ENCODE measurements at regions not wholly inside any gene's neighbourhood (a gene's known extent, or its start where the extent isn't known, plus 50 kb on each side); places are given as distances from the start of the nearest gene placed in this dataset.

DNA sequence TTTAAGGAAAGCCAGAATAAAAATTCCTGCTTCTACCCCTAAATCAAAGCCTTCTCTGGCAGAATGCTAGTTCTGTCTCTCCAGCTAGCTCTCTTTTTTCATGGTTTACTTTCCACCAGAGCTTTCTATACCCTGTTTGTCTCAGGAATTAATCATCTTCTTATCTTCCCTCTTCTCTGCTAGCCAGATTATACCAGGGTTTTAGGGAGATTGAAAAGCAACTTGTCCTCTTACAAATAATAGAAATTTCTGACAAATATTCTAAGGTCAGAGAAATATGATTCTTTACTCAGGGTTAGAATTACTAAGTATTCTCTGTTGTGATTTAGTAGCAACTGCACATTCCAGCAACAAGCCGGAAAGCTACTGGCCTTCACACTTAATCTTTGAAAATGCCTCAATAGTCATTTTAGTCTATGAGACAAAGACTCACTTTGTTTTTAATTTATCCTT lies 166.4 kb downstream of the TANC2 start:
- H3K36me3 ChIP-seq (ENCODE audit: insufficient read depth, low read length) = no peaks in the 10 kb centered on the region
- H3K4me1 ChIP-seq (ENCODE audit: insufficient read depth, low read length) = peaks cover 20% of the 10 kb centered on the region
- WGBS = 100% methylated on average over 1 of the region's 1 CpG
- H3K27me3 ChIP-seq (ENCODE audit: insufficient read depth, low read length) = no peaks in the 10 kb centered on the region
- H3K27ac ChIP-seq (ENCODE audit: low read depth, low read length) = no peak overlapping the region
- H3K9ac ChIP-seq (ENCODE audit: low read depth, low read length) = no peak overlapping the region
- H3K9me3 ChIP-seq (ENCODE audit: insufficient read depth, low read depth, low read length) = no peaks in the 10 kb centered on the region
- H3K4me3 ChIP-seq (ENCODE audit: low read length) = no peak overlapping the region

DNA sequence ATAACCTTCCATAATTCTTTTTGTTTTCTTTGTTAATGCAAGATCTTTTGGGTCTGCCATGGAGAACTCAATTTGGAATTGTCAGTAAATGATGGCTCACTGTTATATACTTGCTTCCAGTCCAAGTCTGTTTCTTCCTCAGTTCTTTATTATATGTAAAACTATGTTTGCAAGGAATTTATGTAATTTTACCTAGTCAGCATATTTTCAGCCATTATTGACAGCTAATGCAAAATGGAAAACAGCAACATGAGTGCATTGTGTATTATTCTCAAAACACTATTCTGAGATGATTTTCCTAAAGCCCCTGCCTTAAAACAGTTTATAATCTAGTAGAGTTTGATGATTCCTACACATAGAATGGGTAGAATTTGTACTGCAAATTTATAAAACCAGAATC lies 167.5 kb downstream of the TANC2 start:
- Histone ChIP-seq H3K9me3 (ENCODE audit: insufficient read depth, low read depth, low read length) (no peaks in the 10 kb centered on the region), H3K36me3 (ENCODE audit: insufficient read depth, low read length) (no peaks in the 10 kb centered on the region), H3K4me3 (ENCODE audit: low read length) (no peak overlapping the region), H3K27ac (ENCODE audit: low read depth, low read length) (no peak overlapping the region), H3K9ac (ENCODE audit: low read depth, low read length) (no peak overlapping the region), H3K27me3 (ENCODE audit: insufficient read depth, low read length) (no peaks in the 10 kb centered on the region), H3K4me1 (ENCODE audit: insufficient read depth, low read length) (peaks cover 24% of the 10 kb centered on the region)

DNA sequence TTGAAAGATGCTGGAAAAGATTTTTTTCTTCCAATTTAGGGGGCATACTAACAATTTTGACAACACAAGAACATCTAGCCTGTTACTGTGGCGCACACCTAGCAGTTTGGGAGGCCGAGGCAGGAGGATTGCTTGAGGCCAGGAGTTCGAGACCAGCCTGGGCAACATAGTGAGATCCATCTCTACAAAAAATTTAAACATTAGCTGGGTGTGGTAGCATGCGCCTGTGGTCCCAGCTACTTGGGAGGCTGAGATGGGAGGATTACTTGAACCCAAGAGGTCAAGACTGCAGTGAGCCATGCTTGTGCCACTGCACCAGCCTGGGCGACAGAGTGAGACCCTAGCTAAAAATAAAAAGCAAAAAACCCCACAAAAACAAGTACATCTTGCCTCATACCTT lies 168.8 kb downstream of the TANC2 start:
- Histone ChIP-seq H3K27ac (ENCODE audit: low read depth, low read length) (no peak overlapping the region), H3K9me3 (ENCODE audit: insufficient read depth, low read depth, low read length) (no peaks in the 10 kb centered on the region), H3K27me3 (ENCODE audit: insufficient read depth, low read length) (no peaks in the 10 kb centered on the region), H3K4me1 (ENCODE audit: insufficient read depth, low read length) (peaks cover 29% of the 10 kb centered on the region), H3K4me3 (ENCODE audit: low read length) (no peak overlapping the region), H3K36me3 (ENCODE audit: insufficient read depth, low read length) (no peaks in the 10 kb centered on the region), H3K9ac (ENCODE audit: low read depth, low read length) (no peak overlapping the region)
- WGBS = 96% methylated on average over 5 of the region's 5 CpGs

DNA sequence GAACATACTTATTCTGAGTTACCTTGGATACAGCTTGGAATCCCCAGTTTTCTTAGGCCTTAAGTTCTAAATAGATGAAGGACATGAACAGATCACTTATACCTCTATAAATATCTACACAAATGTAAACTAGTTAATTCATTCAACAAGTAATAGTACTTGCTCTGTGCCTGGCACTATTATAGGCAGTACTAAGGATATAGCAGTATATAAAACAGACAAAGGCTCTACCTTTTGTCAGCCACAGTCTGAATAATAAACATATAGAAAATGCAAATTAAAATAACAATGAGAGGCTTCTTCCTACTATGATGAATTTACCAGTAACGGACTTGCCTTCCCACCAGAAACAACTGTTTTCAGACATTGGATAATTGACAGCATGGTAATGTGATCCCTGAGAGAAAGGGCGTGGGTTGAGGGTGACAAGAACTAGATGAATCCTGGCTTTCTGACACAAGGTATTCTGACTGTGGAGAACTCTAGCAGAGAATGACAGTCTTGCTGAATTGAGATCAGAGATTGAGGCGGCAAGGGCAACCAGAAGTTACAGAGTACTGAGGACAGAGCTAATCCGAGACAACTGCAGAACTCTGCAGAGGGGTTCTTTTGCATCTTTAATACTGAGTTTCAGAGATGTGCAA lies 170.5 kb downstream of the TANC2 start:
- Histone ChIP-seq H3K4me1 (ENCODE audit: insufficient read depth, low read length) (peaks cover 29% of the 10 kb centered on the region), H3K9me3 (ENCODE audit: insufficient read depth, low read depth, low read length) (no peaks in the 10 kb centered on the region)
- 69% methylated on average over 4 of the region's 4 CpGs for WGBS

DNA sequence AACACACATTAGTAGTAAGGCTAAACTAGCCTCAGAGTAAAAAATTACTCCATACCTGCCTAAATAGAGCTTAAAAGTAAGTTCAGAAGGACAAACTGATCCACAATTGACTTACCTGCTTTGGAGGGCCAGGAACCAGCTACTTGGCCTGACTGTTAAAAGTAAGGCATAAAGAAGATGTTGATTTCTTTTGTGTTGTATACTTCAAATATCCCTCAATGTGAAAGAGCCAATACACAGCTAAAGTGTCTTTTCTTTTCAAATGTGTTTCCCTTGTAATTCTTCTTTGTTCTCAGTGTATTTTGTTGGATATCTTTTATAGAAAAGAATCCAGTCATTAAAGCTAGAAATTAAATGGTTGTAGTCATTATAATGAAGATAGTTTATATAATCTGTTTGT lies 171.1 kb downstream of the TANC2 start:
- no peaks in the 10 kb centered on the region for H3K9me3 ChIP-seq (ENCODE audit: insufficient read depth, low read depth, low read length)
- H3K27me3 ChIP-seq (ENCODE audit: insufficient read depth, low read length) = no peaks in the 10 kb centered on the region
- no peak overlapping the region for H3K9ac ChIP-seq (ENCODE audit: low read depth, low read length)
- H3K27ac ChIP-seq (ENCODE audit: low read depth, low read length) = 0 out of 2 replicates have a peak overlapping the region, but pooled peaks have one; percentile 36
- no peak overlapping the region for H3K4me3 ChIP-seq (ENCODE audit: low read length)
- peaks cover 29% of the 10 kb centered on the region for H3K4me1 ChIP-seq (ENCODE audit: insufficient read depth, low read length)
- no peaks in the 10 kb centered on the region for H3K36me3 ChIP-seq (ENCODE audit: insufficient read depth, low read length)

More for the DNA sequence above, 170.5 kb downstream of the TANC2 start:
- Histone ChIP-seq H3K27me3 (ENCODE audit: insufficient read depth, low read length) (no peaks in the 10 kb centered on the region), H3K4me3 (ENCODE audit: low read length) (no peak overlapping the region), H3K9ac (ENCODE audit: low read depth, low read length) (no peak overlapping the region), H3K27ac (ENCODE audit: low read depth, low read length) (no peak overlapping the region), H3K36me3 (ENCODE audit: insufficient read depth, low read length) (no peaks in the 10 kb centered on the region)

DNA sequence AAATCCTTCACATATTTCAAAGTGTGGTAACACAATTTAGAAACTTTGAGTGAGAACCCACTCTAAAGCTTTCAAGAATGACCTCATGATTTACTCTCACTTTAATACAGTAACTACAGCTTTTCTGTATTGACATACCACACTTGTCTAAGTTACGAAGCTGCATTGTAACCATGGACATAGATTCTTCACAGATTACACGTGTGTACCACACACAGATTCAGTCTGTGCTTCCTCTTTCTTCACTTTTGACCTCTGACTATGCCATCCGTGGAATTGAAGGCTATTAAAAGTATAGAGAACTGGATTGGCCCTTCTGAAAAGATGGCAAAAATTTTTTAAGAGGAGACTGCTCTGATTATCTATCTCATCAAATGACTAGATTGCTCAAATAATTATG lies 172.7 kb downstream of the TANC2 start:
- Histone ChIP-seq H3K27me3 (ENCODE audit: insufficient read depth, low read length) (no peaks in the 10 kb centered on the region), H3K9ac (ENCODE audit: low read depth, low read length) (no peak overlapping the region), H3K36me3 (ENCODE audit: insufficient read depth, low read length) (no peaks in the 10 kb centered on the region), H3K27ac (ENCODE audit: low read depth, low read length) (no peak overlapping the region), H3K4me1 (ENCODE audit: insufficient read depth, low read length) (peaks cover 29% of the 10 kb centered on the region), H3K4me3 (ENCODE audit: low read length) (no peak overlapping the region), H3K9me3 (ENCODE audit: insufficient read depth, low read depth, low read length) (no peaks in the 10 kb centered on the region)
- 95% methylated on average over 3 of the region's 3 CpGs for WGBS

DNA sequence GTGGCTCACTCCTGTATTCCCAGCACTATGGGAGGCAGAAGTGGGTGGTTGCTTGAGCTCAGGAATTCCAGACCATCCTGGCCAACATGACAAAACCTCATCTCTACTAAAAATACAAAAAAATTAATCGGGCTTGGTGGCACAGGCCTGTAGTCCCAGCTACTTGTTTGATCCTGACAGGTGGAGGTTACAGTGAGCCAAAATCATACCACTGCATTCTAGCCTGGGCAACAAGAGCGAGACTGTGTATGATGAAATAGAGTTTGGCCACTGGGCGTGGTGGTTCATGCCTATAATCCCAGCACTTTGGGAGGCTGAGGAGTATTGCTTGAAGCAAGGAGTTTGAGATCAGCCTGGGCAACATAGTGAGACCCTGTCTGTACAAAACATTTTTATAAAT lies 173.3 kb downstream of the TANC2 start:
- H3K27ac ChIP-seq (ENCODE audit: low read depth, low read length) = no peak overlapping the region
- no peak overlapping the region for H3K9ac ChIP-seq (ENCODE audit: low read depth, low read length)
- H3K27me3 ChIP-seq (ENCODE audit: insufficient read depth, low read length) = no peaks in the 10 kb centered on the region
- peaks cover 29% of the 10 kb centered on the region for H3K4me1 ChIP-seq (ENCODE audit: insufficient read depth, low read length)
- H3K9me3 ChIP-seq (ENCODE audit: insufficient read depth, low read depth, low read length) = no peaks in the 10 kb centered on the region
- 91% methylated on average over 3 of the region's 3 CpGs for WGBS
- no peak overlapping the region for H3K4me3 ChIP-seq (ENCODE audit: low read length)
- no peaks in the 10 kb centered on the region for H3K36me3 ChIP-seq (ENCODE audit: insufficient read depth, low read length)

DNA sequence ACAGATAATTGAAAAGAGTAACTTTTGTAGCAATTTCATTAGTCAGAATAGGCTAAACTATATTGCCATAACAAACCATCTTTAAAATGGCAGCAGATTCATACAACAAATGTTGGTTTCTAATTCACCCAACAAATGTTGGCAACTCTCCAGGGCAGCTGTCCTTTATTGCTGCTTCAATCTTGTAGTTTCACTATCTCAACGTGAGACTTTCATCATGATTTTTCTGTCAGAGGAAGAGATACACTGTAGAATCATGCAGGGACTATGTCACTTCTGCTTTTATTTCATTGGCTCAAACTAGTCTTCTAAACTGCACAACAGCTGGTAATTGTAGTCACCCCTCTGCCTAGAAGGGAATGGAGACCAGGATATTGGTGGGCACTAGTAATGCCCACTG lies 174.2 kb downstream of the TANC2 start:
- Histone ChIP-seq H3K27me3 (ENCODE audit: insufficient read depth, low read length) (no peaks in the 10 kb centered on the region), H3K27ac (ENCODE audit: low read depth, low read length) (no peak overlapping the region), H3K4me3 (ENCODE audit: low read length) (no peak overlapping the region), H3K36me3 (ENCODE audit: insufficient read depth, low read length) (no peaks in the 10 kb centered on the region), H3K9ac (ENCODE audit: low read depth, low read length) (no peak overlapping the region), H3K9me3 (ENCODE audit: insufficient read depth, low read depth, low read length) (no peaks in the 10 kb centered on the region), H3K4me1 (ENCODE audit: insufficient read depth, low read length) (peaks cover 29% of the 10 kb centered on the region)
- WGBS = 85% methylated on average over 1 of the region's 1 CpG

DNA sequence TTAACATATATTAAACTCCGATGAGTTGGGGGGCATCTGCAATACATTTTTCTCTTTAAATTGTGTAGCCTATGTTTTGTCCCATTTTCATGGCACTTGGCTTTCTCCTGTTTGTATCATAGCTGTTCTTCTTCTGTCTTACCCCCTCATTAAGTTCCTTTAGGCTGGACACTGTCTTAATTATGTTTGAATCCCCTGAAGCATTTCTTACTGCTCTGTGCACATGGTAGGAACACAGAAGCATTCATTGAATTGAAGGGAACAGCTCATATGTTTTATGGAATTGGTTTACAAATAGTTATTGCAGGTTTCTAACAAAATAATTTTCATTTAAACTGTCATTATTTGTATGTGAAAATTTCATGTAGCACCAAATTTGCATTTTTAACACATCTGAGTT lies 176.8 kb downstream of the TANC2 start:
- WGBS = 100% methylated on average over 1 of the region's 1 CpG
- Histone ChIP-seq H3K27ac (ENCODE audit: low read depth, low read length) (no peak overlapping the region), H3K36me3 (ENCODE audit: insufficient read depth, low read length) (no peaks in the 10 kb centered on the region), H3K9ac (ENCODE audit: low read depth, low read length) (no peak overlapping the region), H3K9me3 (ENCODE audit: insufficient read depth, low read depth, low read length) (no peaks in the 10 kb centered on the region), H3K4me3 (ENCODE audit: low read length) (no peak overlapping the region), H3K27me3 (ENCODE audit: insufficient read depth, low read length) (no peaks in the 10 kb centered on the region), H3K4me1 (ENCODE audit: insufficient read depth, low read length) (peaks cover 10% of the 10 kb centered on the region)

DNA sequence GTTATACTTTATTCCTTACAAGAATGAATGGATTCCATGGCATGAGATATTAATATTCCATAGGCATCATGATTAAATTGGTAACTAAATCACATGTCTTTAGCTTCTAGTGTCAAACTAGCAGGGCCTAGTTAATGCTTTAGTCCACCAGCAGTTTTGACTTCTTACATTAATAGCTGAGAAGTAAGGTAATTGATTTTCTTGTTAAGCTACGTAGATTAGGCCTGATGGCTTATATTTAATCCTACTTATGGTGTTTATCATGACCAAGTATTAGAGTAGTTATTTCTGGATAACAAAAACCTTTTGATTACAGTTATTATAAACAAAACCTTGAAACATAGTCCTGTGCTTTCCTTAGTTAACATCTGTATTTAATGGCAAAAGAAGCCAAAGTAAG lies 184.5 kb downstream of the TANC2 start:
- no peak overlapping the region for H3K4me3 ChIP-seq (ENCODE audit: low read length)
- 100% methylated on average over 1 of the region's 1 CpG for WGBS
- peaks cover 41% of the 10 kb centered on the region for H3K4me1 ChIP-seq (ENCODE audit: insufficient read depth, low read length)
- H3K9ac ChIP-seq (ENCODE audit: low read depth, low read length) = no peak overlapping the region
- no peaks in the 10 kb centered on the region for H3K27me3 ChIP-seq (ENCODE audit: insufficient read depth, low read length)
- H3K36me3 ChIP-seq (ENCODE audit: insufficient read depth, low read length) = no peaks in the 10 kb centered on the region
- no peaks in the 10 kb centered on the region for H3K9me3 ChIP-seq (ENCODE audit: insufficient read depth, low read depth, low read length)
- H3K27ac ChIP-seq (ENCODE audit: low read depth, low read length) = no peak overlapping the region

DNA sequence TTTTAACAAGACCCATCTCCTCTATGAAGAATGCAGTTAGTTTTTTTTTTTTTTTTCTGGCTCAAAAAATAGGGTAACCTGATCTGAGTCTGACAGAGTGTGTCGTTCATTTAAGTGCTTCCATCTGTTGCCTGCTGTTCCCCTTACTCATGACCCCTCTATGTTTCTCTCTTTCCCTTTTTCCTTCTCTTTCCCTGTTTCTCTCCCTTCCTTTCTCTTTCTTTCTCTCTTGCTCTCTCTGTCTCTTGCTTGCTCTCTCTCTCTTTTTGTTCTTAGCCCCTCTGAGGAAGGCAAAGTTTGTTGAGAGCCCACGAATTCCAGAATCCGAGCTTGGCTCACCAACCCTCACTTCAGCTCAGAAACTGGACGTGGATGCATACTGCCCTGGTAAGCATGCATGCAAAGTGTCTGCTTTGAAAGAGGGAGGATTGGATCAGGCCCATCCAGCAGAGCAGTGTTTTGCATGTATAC lies 185.0 kb downstream of the TANC2 start:
- WGBS = 59% methylated on average over 4 of the region's 4 CpGs
- Histone ChIP-seq H3K4me3 (ENCODE audit: low read length) (peak overlapping the region; percentile 25; the same call in 1 of the 2 replicates), H3K4me1 (ENCODE audit: insufficient read depth, low read length) (peaks cover 41% of the 10 kb centered on the region), H3K27ac (ENCODE audit: low read depth, low read length) (no peak overlapping the region), H3K36me3 (ENCODE audit: insufficient read depth, low read length) (no peaks in the 10 kb centered on the region), H3K9me3 (ENCODE audit: insufficient read depth, low read depth, low read length) (no peaks in the 10 kb centered on the region), H3K9ac (ENCODE audit: low read depth, low read length) (no peak overlapping the region), H3K27me3 (ENCODE audit: insufficient read depth, low read length) (no peaks in the 10 kb centered on the region)

All from HUES64 (cell line).